HEK293 (cell line): ENCODE measurements at regions not wholly inside any gene's neighbourhood (a gene's known extent, or its start where the extent isn't known, plus 50 kb on each side); places are given as distances from the start of the nearest gene placed in this dataset.

ENCODE experiments used
- CTCF ChIA-PET: fragments of 350-600 bp; formaldehyde crosslinking; extraction: SDS; loops from one replicate; lab custom pipeline; 2021; ENCODE audit warnings: antibody characterized with exemption; lab: Yijun Ruan, JAX
- POLR2A ChIA-PET: fragments of 300-600 bp; formaldehyde crosslinking; extraction: SDS; loops from one replicate; lab custom pipeline; 2020; ENCODE audit warnings: antibody characterized with exemption, inconsistent platforms; lab: Yijun Ruan, JAX
- H3K27ac ChIP-seq: fragments of 200-500 bp; sonication (Bioruptor generic); 2 replicates; pipeline ENCODE4 v1.5.1; 2014; ENCODE audit warnings: low read depth, low read length, control low read depth, inconsistent platforms; ENCODE audit errors: extremely low read depth
- H3K36me3 ChIP-seq, 2 experiments: fragments of 200-500 bp in 1 of 2; sonication (Bioruptor generic) in 1 of 2; 1 replicate in 1 of 2; 2 replicates in 1 of 2; pipeline ENCODE4 v1.5.1; 2014 to 2017; ENCODE audit warnings: inconsistent platforms in 2 of 2, low read length in 2 of 2; ENCODE audit not compliant: control insufficient read depth in 2 of 2, insufficient read depth in 1 of 2
- H3K4me1 ChIP-seq: fragments of 200-500 bp; sonication (Bioruptor generic); 2 replicates; pipeline ENCODE4 v1.5.1; 2014; ENCODE audit warnings: mild to moderate bottlenecking, low read length, inconsistent platforms; ENCODE audit not compliant: control insufficient read depth, insufficient read depth
- H3K4me3 ChIP-seq: 2 replicates; pipeline ENCODE4 v1.5.1; 2011; ENCODE audit warnings: low read depth, mild to moderate bottlenecking, control low read depth, low read length, moderate library complexity
- H3K9me3 ChIP-seq: fragments of 200-500 bp; sonication (Bioruptor generic); 2 replicates; pipeline ENCODE4 v1.5.1; 2014; ENCODE audit warnings: low read depth, low read length, inconsistent platforms; ENCODE audit not compliant: control insufficient read depth, insufficient read depth
- AEBP2 ChIP-seq: fragments of 450-650 bp; formaldehyde crosslinking; IDR thresholded peaks from 2 replicates; pipeline ENCODE4 v1.5.1; 2016; ENCODE audit warnings: missing biosample characterization, missing genetic modification characterization, borderline replicate concordance
- BCL6B ChIP-seq: fragments of 450-650 bp; formaldehyde crosslinking; IDR thresholded peaks from 2 replicates; pipeline ENCODE4 v1.5.1; 2017; ENCODE audit warnings: missing biosample characterization, missing genetic modification characterization
- KLF7 ChIP-seq: fragments of 450-650 bp; formaldehyde crosslinking; IDR thresholded peaks from 2 replicates; pipeline ENCODE4 v1.5.1; 2016; ENCODE audit warnings: missing biosample characterization, missing genetic modification characterization, borderline replicate concordance
- MYNN ChIP-seq: fragments of 450-650 bp; formaldehyde crosslinking; IDR thresholded peaks from 2 replicates; pipeline ENCODE4 v1.5.1; 2016; ENCODE audit warnings: missing biosample characterization, missing genetic modification characterization, borderline replicate concordance
- PRDM4 ChIP-seq: fragments of 450-650 bp; formaldehyde crosslinking; IDR thresholded peaks from 2 replicates; pipeline ENCODE4 v1.5.1; 2017; ENCODE audit warnings: missing biosample characterization, missing genetic modification characterization
- PRDM6 ChIP-seq: fragments of 450-650 bp; formaldehyde crosslinking; IDR thresholded peaks from 2 replicates; pipeline ENCODE4 v1.5.1; 2017; ENCODE audit warnings: missing biosample characterization, missing genetic modification characterization
- ZBTB17 ChIP-seq: fragments of 450-650 bp; formaldehyde crosslinking; IDR thresholded peaks from 2 replicates; pipeline ENCODE4 v1.5.1; 2016; ENCODE audit warnings: missing biosample characterization, missing genetic modification characterization
- ZBTB6 ChIP-seq: fragments of 450-650 bp; formaldehyde crosslinking; IDR thresholded peaks from 2 replicates; pipeline ENCODE4 v1.5.1; 2017; ENCODE audit warnings: missing biosample characterization, missing genetic modification characterization
- ZNF138 ChIP-seq: fragments of 450-650 bp; formaldehyde crosslinking; IDR thresholded peaks from 2 replicates; pipeline ENCODE4 v1.5.1; 2016; ENCODE audit warnings: missing biosample characterization, missing genetic modification characterization, borderline replicate concordance
- ZNF16 ChIP-seq: fragments of 450-650 bp; formaldehyde crosslinking; IDR thresholded peaks from 2 replicates; pipeline ENCODE4 v1.5.1; 2016; ENCODE audit warnings: low read depth, missing biosample characterization, missing genetic modification characterization
- ZNF169 ChIP-seq: fragments of 450-650 bp; formaldehyde crosslinking; IDR thresholded peaks from 2 replicates; pipeline ENCODE4 v1.5.1; 2016; ENCODE audit warnings: missing biosample characterization, missing genetic modification characterization
- ZNF202 ChIP-seq: fragments of 450-650 bp; formaldehyde crosslinking; IDR thresholded peaks from 2 replicates; pipeline ENCODE4 v1.5.1; 2016; ENCODE audit warnings: missing biosample characterization, missing genetic modification characterization, borderline replicate concordance
- ZNF221 ChIP-seq: fragments of 450-650 bp; formaldehyde crosslinking; IDR thresholded peaks from 2 replicates; pipeline ENCODE4 v1.5.1; 2017; ENCODE audit warnings: missing biosample characterization, missing genetic modification characterization, borderline replicate concordance
- ZNF521 ChIP-seq: fragments of 450-650 bp; formaldehyde crosslinking; IDR thresholded peaks from 2 replicates; pipeline ENCODE4 v1.5.1; 2017; ENCODE audit warnings: missing biosample characterization, mild to moderate bottlenecking, missing genetic modification characterization
- ZNF544 ChIP-seq: fragments of 450-650 bp; formaldehyde crosslinking; IDR thresholded peaks from 2 replicates; pipeline ENCODE4 v1.5.0; 2017; ENCODE audit warnings: missing biosample characterization, missing genetic modification characterization
- ZNF624 ChIP-seq: fragments of 450-650 bp; formaldehyde crosslinking; IDR thresholded peaks from 2 replicates; pipeline ENCODE4 v1.5.1; 2017; ENCODE audit warnings: missing biosample characterization, missing genetic modification characterization
- ZNF626 ChIP-seq: fragments of 450-650 bp; sonication (Bioruptor Pico); formaldehyde crosslinking; IDR thresholded peaks from 2 replicates; pipeline ENCODE4 v1.5.1; 2018; ENCODE audit warnings: missing biosample characterization, missing genetic modification characterization, inconsistent platforms
- ZNF664 ChIP-seq: fragments of 450-650 bp; formaldehyde crosslinking; IDR thresholded peaks from 2 replicates; pipeline ENCODE4 v1.5.1; 2016; ENCODE audit warnings: missing biosample characterization, missing genetic modification characterization
- ZNF670 ChIP-seq: fragments of 450-650 bp; formaldehyde crosslinking; IDR thresholded peaks from 2 replicates; pipeline ENCODE4 v1.5.1; 2016; ENCODE audit warnings: missing biosample characterization, missing genetic modification characterization, low read depth
- ZNF843 ChIP-seq: fragments of 450-650 bp; formaldehyde crosslinking; IDR thresholded peaks from 2 replicates; pipeline ENCODE4 v1.5.1; 2016; ENCODE audit warnings: missing biosample characterization, missing genetic modification characterization

- no peak for TF ChIP-seq AEBP2 (tag by site-specific recombination)
- TF ChIP-seq KLF7 (tag by site-specific recombination) = no peak
- no peak for TF ChIP-seq PRDM6 (tag by site-specific recombination)
- no peak for TF ChIP-seq ZNF624 (tag by site-specific recombination)
- TF ChIP-seq ZNF544 (tag by site-specific recombination) = no peak
- no peak for TF ChIP-seq ZNF202 (tag by site-specific recombination)
These were observed 631.8 kb downstream of the SQOR start (continued) for GRCh38 chr15:46266661-46267060.

GRCh38 chr15:46270481-46271147 is 635.8 kb downstream of the SQOR start:
- ChIA-PET CTCF (no interaction called here), POLR2A (no interaction called here)
- TF ChIP-seq PRDM4 (tag by site-specific recombination) (no peak), ZNF843 (no peak), ZNF138 (tag by site-specific recombination) (no peak), ZNF626 (no peak), ZNF16 (tag by site-specific recombination) (no peak)
- Histone ChIP-seq H3K27ac (no peak overlapping the region), H3K4me3 (no peak overlapping the region), H3K36me3 (no peaks in the 10 kb centered on the region), H3K9me3 (no peaks in the 10 kb centered on the region), H3K4me1 (no peaks in the 10 kb centered on the region)

GRCh38 chr15:46275701-46276100 is 640.9 kb downstream of the SQOR start:
- ChIA-PET POLR2A (no interaction called here), CTCF (no interaction called here)
- Histone ChIP-seq H3K4me3 (no peak overlapping the region), H3K4me1 (no peaks in the 10 kb centered on the region), H3K36me3 (no peaks in the 10 kb centered on the region), H3K27ac (no peak overlapping the region), H3K9me3 (no peaks in the 10 kb centered on the region)
- TF ChIP-seq ZNF521 (tag by site-specific recombination) (no peak), BCL6B (tag by site-specific recombination) (no peak), ZNF221 (tag by site-specific recombination) (no peak), ZNF169 (tag by site-specific recombination) (no peak), ZNF664 (tag by site-specific recombination) (no peak), ZBTB17 (no peak), MYNN (tag by site-specific recombination) (no peak), ZNF670 (tag by site-specific recombination) (no peak), ZBTB6 (tag by site-specific recombination) (no peak)
